ENCODE measurements at regions not wholly inside any gene's neighbourhood (a gene's known extent, or its start where the extent isn't known, plus 50 kb on each side); places are given as distances from the start of the nearest gene placed in this dataset.

DNA sequence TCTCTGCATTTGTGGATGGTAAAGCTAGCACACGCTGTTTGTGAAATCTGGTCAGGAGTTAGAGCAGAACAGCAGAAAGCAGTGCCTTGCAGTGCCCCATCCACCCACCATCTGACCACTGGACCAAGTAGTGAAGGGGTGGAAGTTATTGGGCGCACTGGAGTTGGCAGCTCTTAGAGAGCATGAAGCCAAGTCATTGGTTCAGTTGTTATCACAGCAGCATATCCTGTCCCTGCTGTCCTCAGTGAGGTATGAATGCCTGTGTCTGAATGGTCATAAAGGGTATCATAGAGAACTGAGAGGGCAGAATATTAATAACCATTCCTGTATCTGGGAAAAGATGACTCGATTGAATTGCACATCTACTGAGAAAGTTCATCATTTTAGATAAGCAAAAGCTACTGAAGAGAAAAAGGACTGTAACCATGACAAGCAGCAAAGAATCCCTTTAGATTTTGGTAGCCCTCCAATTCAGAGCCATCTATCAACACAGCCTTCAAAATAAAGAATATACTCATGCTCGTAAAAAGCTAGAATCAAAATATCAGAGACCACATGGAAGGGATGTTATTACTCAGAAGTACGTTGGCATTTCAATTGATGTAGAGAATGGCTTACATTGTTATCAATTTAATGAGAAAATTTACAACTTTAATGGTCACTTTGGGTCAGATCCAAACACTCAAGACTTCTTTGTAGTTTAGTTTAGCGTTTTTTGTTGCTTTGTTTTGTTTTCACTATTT lies 919.0 kb downstream of the EFNB2 start:
- no peak for DNase-seq (ENCODE audit: low read depth)

DNA sequence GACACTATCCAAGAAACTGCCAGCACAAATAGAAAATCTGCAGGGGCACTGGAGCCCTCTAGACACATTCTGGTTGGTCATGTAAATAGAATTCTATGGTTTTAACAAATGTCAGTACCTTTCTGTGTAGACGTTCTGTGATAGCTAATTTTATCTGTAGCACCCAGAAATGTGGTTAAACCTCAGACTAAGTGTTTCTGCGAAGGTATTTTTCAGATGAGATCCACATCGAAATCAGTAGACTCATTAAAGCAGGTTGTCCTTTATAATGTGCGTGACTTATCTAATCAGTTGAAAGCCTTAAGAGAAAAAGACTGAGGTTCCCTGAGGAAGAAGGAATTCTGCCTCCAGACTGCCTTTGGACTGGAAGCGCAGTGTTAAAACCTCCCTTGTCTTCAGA lies 922.9 kb downstream of the EFNB2 start:
- DNase-seq (ENCODE audit: low read depth), result no peak

DNA sequence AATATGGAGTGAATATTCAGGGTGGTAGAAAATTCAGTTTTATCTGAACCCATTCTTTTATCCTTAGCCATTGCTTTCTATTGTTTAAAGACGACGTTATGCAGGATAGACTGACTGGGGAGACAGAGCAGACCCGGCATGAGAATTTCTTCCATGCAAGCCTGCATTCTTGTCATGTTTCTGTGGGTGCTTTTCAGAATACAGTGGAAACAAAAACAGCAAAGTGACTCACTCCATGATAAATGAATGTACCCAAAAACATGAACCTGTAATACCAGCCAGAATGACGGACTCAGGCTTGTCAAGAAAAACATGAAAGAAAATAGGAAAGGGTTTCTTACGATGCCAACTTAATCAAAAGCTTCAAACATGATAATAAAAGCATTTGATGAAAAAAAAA lies 924.0 kb downstream of the EFNB2 start:
- no peak for DNase-seq (ENCODE audit: low read depth)

DNA sequence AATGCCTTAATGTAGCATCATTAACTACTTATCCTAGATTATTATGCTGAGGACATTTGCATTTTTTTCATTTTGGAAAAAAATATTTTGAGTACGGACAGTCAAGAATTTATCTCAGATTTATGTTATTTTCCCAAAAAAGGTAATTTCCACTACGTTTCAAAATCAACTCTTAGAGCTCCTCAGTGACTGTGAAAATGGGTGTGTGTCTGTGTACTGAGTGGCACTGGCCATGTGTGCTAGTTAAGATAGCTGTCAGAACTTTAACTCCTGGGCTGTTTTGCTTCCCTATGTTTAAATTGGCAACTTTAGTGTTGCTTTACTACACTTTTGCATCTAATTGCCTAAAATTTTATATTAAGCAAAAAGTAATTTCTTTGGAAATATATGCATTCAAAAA lies 927.4 kb downstream of the EFNB2 start:
- no peak for DNase-seq (ENCODE audit: low read depth)

DNA sequence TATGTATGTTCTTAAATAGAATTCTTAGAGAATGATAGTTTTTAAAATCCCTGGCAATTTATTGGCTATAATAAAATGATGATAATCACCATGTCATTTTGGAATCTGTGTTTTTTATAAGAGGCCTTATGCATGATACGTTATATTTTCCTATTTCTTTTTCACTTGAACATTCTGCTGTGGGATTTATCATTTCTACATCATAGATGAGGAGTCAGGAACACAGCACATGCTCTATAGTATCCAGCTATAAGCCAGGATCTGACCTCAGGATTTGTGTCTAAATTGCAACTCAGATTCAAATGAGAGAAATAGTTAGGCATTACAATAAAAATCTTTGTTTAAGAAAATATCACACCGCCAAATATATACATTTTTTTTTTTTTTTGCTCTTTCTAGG lies 928.0 kb downstream of the EFNB2 start:
- no peak for DNase-seq (ENCODE audit: low read depth)

DNA sequence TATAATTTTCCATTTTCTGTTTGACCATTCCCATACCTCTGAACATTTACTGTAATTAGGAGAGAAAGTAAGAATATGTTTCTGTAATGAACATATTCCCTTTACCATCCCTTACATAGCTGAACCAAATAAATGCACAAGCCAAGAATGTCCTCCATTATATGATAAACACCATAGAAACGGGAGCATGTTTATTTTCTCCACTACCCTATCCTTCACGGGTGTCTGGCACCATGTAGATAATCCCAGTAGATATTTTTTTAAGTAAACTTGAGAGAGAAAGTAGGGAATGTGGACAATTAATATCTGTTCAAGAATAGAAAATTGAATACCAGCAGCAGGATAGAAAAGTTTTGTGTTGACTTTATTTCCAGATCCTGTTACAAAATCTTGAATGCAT lies 928.4 kb downstream of the EFNB2 start:
- DNase-seq (ENCODE audit: low read depth), result no peak

DNA sequence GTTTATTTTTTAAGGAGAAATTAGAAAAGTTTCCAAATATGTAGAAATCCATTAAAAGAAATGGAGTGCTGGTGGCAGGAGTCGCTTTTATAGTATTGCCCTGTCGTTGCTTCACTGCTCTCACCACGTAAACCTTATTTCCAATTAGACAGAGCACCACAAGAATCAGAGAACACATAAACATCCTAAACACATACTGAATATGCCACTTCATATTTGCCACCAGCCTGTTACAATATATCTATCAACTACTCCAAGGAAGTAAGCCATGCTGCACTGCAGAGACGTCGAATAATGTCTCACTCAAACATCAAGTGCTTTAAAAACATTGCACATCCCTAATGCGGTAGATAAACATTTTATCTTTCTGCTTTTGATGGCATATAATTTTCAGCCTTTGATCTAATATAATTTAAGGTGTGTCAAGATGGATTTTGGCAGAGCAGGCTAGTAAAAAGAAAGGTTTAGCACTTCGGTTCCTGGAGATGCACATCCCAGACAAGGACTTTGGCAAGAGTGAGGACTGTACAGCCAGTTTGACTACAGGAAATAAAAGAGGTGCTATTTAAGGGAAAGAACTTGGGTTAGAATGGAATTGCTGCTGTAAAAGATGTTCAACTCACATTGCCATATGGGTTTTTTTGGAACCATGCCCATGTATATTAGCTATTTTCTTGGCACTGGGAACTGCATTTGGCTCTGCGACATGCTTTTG lies 932.3 kb downstream of the EFNB2 start:
- peak; percentile 2 for DNase-seq (ENCODE audit: low read depth)

DNA sequence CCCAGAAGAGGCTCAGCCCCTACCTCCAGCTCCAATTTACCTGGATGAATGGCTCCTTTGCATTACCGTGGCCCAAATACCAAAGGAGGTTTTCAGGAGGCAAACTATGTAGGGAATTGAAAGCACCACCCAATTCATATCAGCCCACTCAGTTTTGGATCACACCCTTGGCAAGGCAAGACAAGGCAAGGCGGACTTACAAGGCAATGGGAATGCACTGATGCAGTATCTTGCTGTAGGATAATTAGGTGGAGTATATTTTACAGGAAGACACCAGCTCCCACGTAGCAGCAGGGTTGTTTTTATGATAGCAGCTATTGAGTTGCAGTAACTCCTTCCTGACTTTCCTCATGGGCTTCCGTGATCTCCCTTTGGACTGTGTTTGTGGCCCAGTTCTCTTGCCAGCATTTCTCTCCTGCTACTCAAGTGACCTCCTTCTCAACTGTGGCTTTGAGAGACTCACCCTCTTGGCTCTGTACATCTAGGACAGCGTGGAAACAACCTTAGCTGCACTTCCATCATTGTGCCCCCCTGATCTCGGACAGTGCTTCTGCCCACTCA lies 935.9 kb downstream of the EFNB2 start:
- DNase-seq (ENCODE audit: low read depth), result no peak

DNA sequence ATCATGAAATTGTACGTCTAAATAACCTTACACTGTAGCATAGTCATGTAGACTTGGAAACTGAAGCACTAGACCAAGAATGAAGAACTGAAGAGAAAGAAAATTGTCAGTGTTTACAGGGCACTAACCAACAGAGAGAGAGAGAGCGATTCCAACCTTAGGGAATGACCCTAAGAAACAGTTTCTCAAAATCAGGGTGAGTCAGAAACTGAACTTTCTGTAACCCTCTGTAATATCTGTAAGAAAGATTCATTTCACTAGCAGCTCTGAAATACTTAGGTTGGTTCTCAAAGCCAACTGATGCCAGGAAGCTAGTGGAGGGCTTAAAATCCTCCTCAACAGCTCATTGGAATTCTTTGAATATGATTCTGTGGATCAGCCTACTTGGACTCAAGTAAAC lies 936.9 kb downstream of the EFNB2 start:
- no peak for DNase-seq (ENCODE audit: low read depth)

DNA sequence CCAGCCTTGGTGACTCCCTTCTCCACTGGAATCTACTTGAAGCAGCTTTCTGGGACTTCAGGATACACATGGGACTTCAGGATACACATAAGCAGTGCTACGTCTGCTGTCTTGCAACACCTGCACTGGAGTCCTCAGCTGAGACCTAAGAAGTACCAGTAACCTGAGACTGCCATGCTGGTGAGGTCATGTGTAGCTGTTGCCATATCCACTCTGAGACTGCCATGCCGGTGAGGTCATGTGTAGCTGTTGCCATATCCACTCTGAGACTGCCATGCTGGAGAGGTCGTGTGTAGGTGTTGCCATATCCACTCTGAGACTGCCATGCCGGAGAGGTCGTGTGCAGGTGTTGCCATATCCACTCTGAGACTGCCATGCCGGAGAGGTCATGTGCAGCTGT lies 937.9 kb downstream of the EFNB2 start:
- DNase-seq (ENCODE audit: low read depth), result no peak

DNA sequence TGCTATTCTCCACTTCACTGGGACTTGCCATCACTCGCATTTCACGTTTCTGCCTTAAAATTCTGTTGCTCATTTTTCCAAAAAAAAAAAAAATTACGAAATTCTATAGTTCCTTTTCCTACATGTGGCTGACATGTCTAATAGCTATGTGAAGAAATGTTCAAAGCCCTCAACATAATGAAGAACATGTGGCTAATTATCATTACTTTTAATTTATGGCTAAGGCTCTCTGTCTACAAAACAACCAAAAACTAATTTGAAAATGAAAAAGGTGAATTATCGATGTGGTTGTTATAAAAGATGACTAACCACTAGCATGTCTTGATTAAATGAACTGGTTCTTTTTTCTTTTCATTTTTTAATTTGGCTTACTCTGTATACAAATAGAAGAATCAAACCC lies 940.0 kb downstream of the EFNB2 start:
- DNase-seq (ENCODE audit: low read depth), result no peak

DNA sequence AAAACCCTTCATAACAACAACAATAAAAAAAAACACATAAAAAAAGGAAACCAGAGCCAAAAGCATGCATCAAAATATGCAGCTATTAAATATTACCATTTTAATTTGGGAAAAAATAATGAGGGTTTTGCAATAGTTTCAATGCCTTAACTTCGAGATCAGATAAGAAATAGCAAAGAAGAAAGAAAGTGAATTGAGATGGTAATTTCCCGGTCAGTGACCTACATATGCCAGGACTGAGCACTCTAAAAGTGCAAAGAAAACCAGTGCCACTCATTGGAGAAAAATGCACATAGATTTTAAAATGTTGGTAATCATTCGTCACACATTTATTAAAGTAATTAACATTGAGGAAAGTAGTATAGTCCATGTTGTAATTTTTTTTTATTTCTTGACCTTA lies 944.2 kb downstream of the EFNB2 start:
- DNase-seq (ENCODE audit: low read depth), result no peak

DNA sequence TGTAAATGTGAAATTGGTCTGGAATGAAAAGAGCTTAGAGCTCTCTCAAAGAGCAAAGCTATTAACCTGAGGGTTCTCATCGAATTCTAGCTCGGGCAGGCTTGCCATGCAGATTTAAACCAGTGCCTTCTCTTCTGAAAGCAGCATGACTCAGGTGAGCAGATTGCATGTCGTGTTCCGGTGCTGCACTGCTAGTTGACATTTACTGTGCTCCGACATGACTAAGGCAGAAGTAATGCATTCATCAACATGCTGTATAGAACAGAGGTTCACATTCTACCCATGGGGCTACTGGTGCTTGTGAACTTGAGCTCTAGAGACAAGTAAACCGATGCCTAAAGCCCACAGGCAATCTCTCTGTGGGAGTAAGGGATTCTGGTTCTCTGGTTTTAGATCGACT lies 947.7 kb downstream of the EFNB2 start:
- DNase-seq (ENCODE audit: low read depth), result no peak

DNA sequence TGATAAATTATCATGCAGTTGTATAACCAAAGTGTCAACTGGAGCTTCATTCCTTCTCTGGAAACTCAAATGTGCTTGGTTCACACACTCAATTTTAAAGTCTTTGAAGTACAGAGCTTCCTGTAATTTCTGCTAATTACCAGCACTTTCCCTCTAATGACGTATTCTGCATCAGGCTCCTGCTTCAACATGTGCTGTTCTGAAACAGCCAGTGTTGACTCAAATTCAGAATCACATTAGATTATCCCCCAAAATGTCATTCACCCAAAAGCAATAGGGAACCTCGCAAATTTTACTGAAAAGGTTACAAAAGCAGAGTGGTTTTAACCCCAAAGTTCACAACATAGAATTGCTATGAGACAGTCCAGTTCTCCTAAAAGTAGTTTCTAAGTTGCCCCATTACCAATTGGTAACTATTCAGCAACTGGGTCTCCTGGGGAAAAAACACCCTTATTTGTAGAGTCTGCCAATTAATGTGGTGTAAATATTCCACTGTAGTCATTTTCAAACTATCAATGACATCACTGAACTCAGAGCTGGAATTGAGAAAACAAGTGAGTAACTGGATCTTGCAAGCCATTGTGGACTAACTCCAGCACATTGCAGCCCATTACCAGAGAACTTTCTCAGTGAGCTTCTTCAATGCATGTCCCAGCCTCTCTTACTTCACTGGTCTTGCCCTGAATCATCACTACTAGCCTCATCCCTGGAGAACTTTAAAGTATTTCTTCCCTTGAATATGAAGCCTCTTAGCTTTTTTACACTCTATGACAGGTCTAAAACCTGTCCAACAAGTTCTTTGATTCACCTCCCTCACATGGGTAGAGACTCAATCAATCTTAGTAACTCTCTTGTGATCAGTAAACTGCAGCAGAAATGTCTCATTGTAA lies 955.4 kb downstream of the EFNB2 start:
- no peak for DNase-seq (ENCODE audit: low read depth)

DNA sequence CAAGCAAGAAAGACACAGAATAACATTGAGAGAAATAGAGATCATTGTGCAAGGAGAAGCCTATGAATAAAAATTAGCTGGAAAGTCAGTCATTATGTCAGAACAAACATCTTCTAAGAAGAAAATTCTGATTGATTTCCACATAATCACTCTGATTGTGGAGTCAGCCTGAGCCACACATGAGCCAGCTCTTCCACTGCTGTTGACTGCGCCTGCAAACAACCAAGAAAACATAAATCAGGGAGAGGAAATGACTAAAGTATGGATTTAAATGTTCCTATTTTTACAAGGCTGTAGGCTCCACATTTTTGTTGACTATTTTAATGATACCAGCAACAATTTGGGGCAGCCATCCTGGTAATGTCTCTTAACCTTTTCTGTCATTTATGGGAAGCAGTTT lies 962.3 kb downstream of the EFNB2 start:
- no peak for DNase-seq (ENCODE audit: low read depth)

DNA sequence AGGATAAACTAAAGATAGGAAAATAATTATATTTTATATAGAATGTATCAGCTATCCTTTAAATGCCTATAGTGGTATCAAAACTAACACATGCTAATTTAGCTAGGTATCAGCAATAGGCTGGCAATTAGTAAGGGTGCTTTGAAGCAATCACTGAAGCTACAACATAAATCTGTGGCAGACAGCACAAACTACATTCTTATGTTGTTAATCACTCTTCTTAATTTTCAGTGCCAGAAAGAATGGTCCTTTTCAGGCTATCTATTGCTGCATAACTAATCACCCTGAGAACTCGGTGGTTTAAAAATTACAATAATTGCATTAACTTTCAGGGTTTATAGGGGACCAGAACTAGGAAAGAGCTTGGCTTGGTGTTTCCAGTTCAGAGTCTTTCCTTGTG lies 963.1 kb downstream of the EFNB2 start:
- no peak for DNase-seq (ENCODE audit: low read depth)

DNA sequence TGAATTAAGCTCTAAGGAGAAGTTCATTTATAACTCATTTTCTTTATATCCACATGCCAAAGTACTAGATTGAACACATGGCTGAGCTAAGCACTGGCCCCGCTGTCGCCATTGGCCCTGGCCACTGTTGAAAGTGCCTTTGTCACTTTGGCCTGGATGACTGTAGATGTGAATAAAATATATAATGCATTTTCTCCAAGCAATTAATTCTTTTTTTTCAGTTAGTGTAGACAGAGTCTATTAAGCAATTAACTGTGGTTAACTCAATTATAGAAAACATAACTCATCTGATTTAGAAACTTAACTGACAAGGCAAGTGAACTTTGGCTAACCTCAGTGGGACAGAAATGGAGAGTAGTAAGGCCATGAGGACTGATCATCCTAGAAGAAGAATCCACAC lies 965.6 kb downstream of the EFNB2 start:
- no peak for DNase-seq (ENCODE audit: low read depth)

DNA sequence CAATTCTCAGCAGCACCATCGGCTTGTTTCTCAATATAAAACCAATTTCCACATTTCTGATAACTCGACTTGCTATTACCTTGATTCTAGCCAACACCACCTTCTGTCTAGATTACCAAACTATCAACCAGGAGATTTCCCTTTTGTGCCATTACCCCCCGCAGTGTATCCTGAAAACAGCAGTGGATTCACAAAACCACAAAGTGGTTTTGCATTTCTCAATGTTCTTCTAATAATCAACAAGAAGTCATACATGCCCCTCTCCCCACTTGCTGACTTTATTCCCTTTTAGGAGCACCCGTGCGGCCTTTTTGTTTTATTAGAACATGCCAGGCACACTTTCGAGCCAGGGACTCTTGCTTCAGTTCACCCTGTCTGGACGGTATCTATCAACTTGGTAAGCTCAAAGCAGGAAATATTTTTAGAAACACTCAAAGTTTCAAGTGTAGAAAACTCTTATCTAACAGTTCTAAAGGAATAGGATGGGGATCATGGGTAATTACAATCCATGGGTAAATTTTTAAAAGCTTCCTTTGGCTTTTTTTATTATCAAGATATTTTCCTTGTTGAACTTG lies 967.4 kb downstream of the EFNB2 start:
- no peak for DNase-seq (ENCODE audit: low read depth)

DNA sequence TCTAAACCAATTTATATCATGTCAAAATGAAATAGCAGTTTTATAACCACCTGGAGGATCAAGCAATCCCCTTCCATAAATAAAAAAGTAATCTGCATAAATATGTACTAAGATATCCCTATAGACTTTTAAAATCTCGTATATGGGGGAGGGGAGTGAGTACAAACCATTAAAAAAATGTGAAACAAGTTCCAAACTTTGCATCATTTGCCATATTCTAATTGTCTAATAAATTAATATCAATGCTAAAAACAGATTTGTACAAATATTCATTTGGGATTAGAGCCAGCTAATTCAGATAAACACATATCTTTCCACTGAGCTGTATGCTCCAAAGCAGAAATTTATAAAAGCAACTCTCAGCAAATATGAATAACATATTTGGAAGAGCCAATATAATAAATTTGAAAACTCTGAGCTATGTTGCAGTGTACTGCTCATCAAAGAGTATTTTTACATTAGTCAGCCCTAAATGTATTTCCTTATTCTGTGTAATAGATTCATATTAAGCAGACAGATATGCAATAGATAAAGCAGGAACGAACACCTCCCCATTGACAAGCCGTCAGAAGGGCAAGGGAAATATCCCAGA lies 970.2 kb downstream of the EFNB2 start:
- no peak for DNase-seq (ENCODE audit: low read depth)

DNA sequence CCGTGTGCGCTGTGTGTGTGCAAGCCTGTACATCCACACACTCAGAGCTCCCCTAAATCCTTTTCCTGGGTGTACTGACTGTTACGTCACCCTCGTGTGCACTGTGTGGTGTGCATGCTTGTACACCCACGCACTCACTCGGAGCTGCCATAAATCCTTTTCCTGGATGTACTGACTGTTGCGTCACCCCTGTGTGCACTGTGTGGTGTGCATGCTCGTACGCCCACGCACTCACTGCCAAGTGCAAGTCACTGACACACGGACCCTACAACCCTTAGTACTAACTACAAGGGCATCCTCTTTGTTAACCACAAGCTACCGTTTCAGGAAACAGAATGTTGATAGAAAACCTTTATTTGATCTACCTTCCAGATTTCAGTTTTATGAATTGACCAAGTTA lies 983.4 kb downstream of the EFNB2 start:
- no peak for DNase-seq (ENCODE audit: low read depth)

DNA sequence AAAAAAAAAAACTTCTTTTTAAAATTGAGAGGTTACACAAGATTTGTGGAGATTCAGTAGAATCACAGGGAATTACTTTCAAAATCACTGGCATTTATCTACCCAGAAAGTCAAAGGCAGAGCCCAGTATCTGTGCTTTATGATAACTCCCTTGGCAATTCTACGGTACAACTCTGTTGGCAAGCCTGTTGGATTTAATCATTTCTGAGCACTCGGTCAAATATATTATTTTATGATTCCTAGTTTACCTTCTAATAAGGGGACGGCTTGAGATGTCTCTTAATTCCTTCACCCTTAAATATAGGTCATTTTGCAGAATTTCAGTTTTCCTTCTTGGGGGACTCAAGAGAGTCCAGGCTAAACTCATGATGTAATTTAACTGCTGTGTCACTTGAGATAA lies 987.6 kb downstream of the EFNB2 start:
- no peak for DNase-seq (ENCODE audit: low read depth)

DNA sequence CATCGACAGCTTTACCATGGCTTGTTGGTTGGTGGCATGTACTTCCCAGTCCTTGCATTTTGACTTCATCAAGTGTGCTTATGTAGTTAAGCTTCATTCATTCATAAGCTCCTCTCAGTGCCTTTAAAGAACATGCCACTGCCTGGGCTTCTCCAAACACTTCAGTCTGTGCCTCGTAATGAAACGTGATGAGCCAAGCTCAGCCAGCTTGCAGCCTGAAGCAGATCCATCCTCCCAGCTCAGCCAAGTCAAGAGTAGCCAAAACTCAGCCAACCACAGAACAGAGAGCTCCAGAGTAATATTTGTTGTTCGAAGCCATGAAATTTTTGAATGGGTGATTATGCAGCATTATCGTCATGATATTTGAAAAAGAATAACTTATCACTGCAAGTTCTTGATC lies 989.7 kb downstream of the EFNB2 start:
- DNase-seq (ENCODE audit: low read depth), result no peak

Measured in forelimb muscle (tissue), 1 donor.